Urinary bladder (tissue), 3 donors: ENCODE measurements at regions not wholly inside any gene's neighbourhood (a gene's known extent, or its start where the extent isn't known, plus 50 kb on each side); places are given as distances from the start of the nearest gene placed in this dataset.

Experiments
- DNase-seq: peaks from one replicate; pipeline ENCODE4 v3.0.0-alpha.2; 2015; ENCODE audit errors: extremely low spot score
- H3K27ac ChIP-seq: one replicate; pipeline ENCODE4 v1.5.1; 2013; ENCODE audit warnings: low read depth, mild to moderate bottlenecking, moderate library complexity
- H3K36me3 ChIP-seq: one replicate; pipeline ENCODE4 v1.6.1; 2013; ENCODE audit warnings: mild to moderate bottlenecking, moderate library complexity; ENCODE audit not compliant: insufficient read depth
- H3K4me1 ChIP-seq: one replicate; pipeline ENCODE4 v1.6.1; 2013; ENCODE audit warnings: mild to moderate bottlenecking, moderate library complexity; ENCODE audit not compliant: insufficient read depth
- H3K4me3 ChIP-seq: one replicate; pipeline ENCODE4 v1.5.1; 2013; ENCODE audit warnings: low read depth, low read length
- WGBS: extraction: QIAGEN DNeasy Blood & Tissue Kit; methylation state at CpG from one replicate; pipeline ENCODE4 v1.1.7; 2013; 5-methylcytosine and 5-hydroxymethylcytosine counted together
- donor health status: healthy with polysubstance abuse.
- donor health status: healthy.

DNA sequence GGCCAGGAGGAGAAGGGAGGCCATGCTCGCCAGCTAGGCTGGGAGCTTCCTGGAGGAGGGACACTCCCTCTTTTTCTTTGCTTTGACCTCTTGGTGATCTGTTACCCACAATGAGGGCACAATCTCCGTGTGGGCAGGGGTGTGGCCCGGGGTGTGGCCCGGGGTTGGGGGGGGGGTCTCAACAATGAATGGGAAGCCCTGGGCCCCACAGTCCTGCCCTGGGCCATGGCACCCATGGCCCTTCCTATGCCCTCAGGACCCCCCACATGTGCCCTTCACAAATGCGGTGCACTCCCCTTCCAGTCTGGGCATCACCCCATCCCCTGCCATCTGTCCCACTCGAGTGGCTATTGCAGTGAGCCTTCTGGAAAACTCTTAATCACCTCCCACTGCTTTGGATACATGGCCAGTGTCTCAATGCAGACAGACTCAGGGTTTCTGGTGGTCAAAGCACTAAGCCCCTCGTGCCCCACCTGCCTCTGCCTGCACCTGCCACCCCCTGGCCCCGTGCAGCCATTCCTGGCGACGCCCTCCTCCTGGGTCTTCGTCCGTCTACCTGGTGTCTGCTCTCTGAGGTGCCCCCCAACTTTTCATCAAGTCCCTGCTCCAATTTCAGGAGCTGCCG, 611.3 kb downstream of the TBC1D22A start:
- no peak for DNase-seq
- Histone ChIP-seq H3K27ac (no peak overlapping the region), H3K4me3 (no peak overlapping the region), H3K36me3 (no peaks in the 10 kb centered on the region), H3K4me1 (no peaks in the 10 kb centered on the region)
- 79% methylated on average over 13 of the region's 13 CpGs for WGBS

DNA sequence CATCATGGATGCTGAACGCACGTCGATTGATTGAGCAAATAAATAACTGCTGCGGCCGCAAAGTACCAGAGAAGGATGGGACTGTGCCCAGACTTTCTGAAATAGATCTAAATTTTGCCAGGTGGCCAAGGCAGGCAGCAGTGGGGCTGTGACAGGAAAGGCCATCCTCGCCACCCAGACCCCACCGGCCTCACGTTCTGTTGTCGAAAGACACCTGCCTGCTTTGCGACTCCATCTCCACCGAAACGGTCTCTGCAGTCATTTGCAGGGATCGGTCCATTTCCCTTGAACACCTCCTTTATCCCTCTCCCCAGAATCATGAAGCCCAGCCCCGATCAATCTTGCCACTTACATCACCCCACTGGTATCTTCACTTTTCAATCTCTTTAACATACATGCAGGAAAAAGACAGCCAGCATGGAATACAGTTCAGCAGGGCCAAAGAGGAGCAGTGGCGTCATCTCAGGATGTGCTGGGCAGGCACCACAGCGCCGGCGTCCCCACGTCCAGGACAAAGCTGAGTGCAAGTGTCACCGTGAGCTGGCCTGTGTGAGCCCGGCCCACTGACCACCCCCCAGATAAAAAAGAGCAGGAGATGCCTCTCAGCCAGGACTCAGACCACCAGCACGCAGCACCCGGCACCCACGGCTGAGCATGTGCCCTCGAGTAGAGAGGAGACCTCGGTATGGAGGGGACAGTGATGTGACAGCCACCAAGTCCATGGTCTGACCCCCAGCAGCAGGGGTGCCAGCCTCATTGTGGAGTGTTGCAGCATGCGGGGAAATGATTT, 610.3 kb downstream of the TBC1D22A start:
- no peaks in the 10 kb centered on the region for H3K4me1 ChIP-seq
- 89% methylated on average over 27 of the region's 27 CpGs for WGBS
- H3K36me3 ChIP-seq = no peaks in the 10 kb centered on the region
- H3K27ac ChIP-seq = no peak overlapping the region
- H3K4me3 ChIP-seq = no peak overlapping the region
- no peak for DNase-seq

DNA sequence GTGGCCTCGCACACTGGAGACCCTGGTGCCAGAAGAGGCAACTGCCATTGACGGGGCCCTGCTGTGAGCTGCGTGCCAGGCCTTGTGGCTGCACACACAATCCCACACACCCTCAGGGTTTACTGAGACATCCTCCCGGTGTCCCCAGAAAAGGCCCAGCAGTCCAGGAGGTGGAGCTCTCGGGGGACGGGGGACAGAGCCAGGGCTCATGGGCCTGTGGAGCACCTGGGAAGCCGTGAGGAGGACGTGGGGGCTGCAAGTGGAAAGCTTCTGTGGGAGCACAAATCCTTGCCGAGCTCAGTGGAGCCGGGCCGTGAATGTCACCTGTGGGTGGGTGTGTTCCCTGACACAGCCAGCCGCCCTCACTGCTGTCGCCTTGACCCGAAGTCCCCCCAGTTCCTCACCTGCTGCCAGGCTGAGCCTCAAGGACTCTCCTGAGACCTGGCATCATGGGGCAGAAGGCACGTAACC, 609.7 kb downstream of the TBC1D22A start:
- Histone ChIP-seq H3K4me1 (no peaks in the 10 kb centered on the region), H3K4me3 (no peak overlapping the region), H3K27ac (no peak overlapping the region), H3K36me3 (no peaks in the 10 kb centered on the region)
- 80% methylated on average over 15 of the region's 15 CpGs for WGBS
- DNase-seq = no peak

DNA sequence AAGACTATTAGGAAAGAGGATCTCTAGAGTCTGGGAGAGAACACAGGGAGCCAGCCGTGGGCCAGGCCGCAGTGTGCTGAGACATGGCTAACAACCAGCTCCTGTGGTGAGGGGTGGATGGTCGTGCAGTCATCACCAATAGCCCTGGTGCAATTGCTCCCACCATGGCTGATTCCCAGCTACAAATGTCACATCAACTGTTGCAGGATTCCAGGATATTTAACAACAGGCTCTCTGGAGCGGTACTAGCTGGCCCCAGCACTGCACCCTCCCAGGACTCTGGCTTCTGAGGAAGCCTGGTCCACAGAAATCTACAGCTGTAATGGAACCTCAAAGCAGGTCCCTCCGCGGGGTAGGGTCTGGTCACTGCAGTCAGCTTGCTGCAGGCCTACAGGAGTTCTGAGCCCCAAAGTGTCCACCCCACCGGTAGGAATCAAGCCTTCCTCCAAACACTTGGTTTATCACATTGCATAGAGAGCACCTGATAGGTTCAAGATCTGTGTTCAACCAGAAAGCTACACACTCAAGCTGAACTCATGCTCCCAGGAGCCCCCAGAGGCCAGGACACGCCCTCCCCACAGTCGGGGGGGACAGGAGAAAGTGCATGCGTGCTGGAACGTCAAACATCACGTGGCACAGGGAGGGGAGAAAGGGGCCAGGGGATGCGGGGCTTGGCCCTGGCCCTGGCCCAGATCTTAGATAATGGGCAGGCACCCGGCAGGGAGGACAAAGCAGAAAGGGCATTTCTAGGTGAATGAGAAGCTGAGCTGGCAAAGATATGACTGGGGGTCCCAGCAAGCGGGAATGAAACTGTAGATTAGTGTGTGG, 609.0 kb downstream of the TBC1D22A start:
- no peaks in the 10 kb centered on the region for H3K4me1 ChIP-seq
- H3K36me3 ChIP-seq = no peaks in the 10 kb centered on the region
- H3K27ac ChIP-seq = no peak overlapping the region
- no peak overlapping the region for H3K4me3 ChIP-seq
- WGBS = 69% methylated on average over 15 of the region's 15 CpGs
- DNase-seq = no peak

DNA sequence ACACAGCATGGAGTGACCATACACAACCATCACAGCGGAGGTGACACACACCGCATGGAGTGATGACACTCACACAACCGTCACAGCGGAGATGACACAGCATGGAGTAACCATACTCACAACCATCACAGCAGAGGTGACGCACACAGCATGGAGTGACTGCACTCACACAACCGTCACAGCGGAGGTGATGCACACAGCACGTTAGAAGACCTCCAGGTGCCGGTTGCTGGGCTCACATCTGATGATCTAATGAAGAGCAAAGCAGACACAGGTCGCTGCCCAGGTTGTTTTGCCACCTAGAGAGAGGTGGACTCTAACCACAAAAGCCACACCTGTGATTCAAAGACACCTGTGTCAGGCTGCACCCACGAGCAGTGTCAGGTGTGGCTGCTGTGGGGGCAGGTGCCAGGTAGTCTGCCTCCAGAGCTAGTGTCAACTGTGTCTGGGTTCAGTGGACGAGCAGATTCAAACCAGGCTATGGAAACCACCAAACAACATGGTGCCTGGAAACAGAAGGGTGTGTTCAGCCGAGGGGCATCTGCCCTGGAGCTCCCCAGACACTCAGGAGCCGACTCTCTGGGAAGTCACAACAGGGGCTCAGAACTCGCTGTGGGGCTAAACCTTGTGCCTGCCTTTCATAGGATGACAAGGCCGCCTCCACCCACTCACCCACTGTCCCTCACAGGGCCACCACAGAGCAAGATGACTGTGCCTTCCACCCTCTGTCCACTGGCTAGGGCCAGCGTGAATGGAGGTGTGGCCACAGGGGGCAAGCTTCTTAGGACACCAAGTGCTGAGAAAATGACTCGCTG, 608.2 kb downstream of the TBC1D22A start:
- DNase-seq = no peak
- WGBS = 78% methylated on average over 18 of the region's 18 CpGs
- no peak overlapping the region for H3K27ac ChIP-seq
- no peak overlapping the region for H3K4me3 ChIP-seq
- H3K36me3 ChIP-seq = no peaks in the 10 kb centered on the region
- no peaks in the 10 kb centered on the region for H3K4me1 ChIP-seq

DNA sequence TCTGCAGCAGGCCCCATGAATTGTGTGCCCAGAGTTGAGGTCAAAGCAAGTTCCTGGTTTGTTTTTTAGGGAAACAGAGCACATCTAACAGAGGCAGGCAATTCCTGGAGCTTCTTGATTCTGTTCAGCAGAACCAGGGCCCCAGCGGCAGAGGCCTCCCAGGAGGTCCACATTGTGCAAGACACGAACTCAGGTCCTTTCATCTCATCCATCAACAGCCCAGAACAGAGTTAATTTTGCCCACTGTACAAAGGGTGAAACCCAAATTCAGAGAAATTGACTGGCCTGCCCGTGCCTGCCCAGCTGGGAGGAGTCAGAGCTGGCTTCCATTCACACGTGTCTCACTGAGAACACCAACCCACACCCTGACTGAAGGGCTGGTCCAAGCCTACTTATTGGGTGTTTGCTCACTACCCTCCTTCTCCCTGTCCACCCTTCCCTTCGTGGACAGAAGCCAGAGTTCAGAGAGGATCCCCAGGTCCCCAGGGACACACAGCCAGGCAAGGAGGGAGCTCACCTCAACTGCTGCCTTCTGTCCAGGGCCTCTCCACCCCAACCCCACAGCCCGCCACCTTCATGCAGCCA, 607.1 kb downstream of the TBC1D22A start:
- Histone ChIP-seq H3K36me3 (no peaks in the 10 kb centered on the region), H3K4me3 (no peak overlapping the region), H3K4me1 (no peaks in the 10 kb centered on the region), H3K27ac (no peak overlapping the region)
- WGBS = 64% methylated on average over 6 of the region's 6 CpGs
- DNase-seq = no peak

DNA sequence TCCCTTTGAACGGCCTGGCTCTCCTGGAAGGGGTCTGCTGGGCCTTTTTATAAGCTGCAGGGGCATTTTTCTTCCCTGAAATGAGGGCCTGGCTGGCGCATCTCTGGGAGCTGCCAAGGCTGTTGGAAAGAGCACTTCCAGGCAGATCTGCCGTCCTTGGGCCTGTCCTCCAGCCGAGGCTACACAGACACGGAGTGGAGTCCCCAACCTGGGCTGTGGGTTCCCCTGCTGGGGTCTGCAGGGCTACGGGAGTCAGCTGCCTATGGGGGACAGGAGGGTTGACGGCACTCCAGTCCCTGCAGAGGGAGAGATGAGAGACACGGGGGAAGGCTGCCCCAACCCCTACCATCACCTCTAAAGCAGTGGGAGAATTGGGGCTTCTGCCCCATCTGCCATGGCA, 606.6 kb downstream of the TBC1D22A start:
- no peaks in the 10 kb centered on the region for H3K4me1 ChIP-seq
- 78% methylated on average over 8 of the region's 8 CpGs for WGBS
- no peak overlapping the region for H3K4me3 ChIP-seq
- DNase-seq = no peak
- no peak overlapping the region for H3K27ac ChIP-seq
- no peaks in the 10 kb centered on the region for H3K36me3 ChIP-seq

DNA sequence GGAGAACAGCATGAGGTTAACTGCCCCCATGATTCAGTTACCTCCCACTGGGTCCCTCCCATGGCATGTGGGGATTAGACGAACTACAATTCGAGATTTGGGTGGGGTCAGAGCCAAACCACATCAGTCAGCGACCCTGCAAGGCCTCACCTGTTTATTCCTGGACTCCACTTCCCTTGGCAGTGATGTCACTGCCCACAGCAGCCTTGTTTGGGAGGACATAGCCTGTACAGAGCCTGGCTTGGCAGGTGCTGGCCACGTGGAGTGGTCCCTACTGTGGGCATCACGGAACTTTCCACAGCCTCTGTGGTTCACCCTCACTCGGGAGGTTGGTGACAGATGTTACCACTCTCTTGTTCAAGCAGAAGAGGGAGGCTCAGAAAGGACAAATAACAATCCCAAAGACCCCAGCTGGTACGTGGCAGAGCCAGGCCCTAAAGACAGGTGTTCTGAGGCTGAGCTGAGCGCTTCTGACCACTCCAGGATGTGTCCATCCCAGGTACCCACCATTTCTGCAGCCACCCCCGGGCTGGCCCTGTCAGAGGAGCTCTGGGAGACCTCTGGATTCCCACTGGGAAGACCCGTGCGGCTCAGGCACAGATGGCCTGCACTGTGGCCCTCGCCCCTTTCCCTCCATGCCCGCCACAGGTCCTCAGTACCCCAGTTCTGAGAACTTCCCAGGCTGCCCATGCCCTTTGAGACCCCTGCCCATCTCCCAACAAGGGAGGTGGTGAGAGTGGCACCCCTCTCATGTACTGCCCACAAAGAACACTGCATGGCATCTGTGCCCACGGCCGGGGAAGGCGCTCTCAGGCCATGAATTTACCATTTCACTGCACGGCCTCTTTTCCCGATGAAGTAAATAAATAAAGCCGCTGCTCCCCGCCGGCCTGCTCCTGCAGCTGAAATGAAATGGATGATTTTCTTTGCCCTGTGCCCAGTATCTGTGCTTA, 605.8 kb downstream of the TBC1D22A start:
- DNase-seq = no peak
- Histone ChIP-seq H3K36me3 (no peaks in the 10 kb centered on the region), H3K4me3 (no peak overlapping the region), H3K4me1 (no peaks in the 10 kb centered on the region), H3K27ac (no peak overlapping the region)
- 81% methylated on average over 21 of the region's 21 CpGs for WGBS

DNA sequence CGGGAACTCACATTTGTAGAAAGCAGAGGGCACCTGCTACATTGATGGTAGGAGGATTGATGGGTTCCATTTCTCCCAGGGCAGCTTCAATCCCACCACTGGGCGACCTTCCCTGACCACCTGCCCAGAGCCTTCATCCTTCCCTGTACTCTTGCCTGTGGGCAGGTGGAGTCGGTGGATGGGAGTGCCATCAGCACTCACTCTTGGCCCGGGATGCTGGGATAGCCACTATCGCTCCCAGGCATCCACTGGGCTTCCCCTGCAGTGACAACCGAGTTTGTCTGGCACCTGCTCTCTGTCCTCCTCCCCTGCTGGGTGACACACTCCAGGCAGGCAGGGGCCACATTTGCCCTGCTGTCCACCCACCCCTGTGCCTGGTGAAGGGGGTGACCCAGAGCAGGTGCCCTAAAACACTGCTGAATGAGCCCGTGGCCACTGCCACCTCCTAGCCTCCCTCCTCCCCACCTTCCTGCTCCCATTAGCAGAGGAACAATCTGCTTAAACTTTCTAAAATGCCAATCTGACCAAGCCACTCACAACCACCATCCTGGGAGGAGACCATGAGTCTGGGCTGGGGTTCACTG, 604.7 kb downstream of the TBC1D22A start:
- WGBS = 82% methylated on average over 7 of the region's 7 CpGs
- no peak for DNase-seq
- Histone ChIP-seq H3K27ac (no peak overlapping the region), H3K4me1 (no peaks in the 10 kb centered on the region), H3K4me3 (no peak overlapping the region), H3K36me3 (no peaks in the 10 kb centered on the region)

DNA sequence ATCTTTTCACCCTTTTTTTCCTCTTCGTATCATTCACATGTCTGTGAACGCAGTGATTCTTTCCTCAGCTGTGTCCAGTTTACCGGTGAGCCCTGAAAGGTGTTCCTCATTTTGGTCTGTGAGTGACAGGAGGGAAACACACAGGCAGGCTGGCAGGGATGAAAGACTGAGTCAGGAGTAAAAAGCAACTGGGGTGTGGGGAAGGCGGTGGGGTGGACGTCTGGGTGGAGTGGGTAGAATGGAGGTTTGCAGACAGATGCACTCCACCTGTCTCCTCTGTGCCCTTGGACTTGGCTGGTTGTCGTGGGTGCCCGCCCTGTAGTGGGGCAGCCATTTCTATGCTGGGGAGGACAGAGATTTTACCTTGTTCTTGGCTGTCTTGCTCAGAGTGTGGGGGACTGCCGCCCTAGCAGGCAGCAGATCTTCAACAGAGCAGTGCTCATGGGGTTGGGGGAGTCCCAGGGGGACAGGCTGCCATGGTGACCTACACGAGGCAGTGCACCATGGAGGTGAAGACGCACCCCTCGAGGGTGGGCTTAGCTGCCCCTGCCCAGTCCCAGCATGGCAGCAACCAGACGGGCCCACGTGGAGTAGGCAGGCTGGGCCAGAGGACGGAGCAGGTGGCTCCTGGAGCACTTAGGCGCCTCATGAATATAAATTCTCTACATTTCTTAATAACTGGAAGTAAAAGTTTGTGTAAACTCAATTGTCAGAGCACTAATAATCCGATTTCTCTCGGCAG, 603.7 kb downstream of the TBC1D22A start:
- no peak for DNase-seq
- 81% methylated on average over 17 of the region's 17 CpGs for WGBS

DNA sequence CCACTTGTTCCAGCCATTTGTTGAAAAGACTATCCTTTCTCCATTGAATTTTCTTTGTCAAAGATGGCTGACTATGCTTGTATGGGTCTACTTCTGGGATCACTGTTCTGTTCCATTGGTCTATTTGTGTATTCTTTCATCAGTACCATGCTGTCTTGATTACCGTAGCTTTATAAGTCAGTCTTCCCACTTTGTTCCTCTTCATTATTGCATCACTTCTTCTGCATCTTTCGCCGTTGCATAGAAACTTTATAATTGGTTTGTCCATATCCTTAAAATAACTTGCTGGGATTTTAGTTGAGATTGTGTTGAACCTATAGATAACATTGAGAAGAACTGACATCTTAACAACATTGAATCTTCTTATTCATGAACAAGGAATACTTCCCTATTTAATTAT, 598.8 kb downstream of the TBC1D22A start:
- Histone ChIP-seq H3K4me3 (no peak overlapping the region), H3K27ac (no peak overlapping the region), H3K4me1 (no peaks in the 10 kb centered on the region), H3K36me3 (no peaks in the 10 kb centered on the region)
- no peak for DNase-seq
- WGBS = 96% methylated on average over 3 of the region's 3 CpGs

More for the DNA sequence above, 603.7 kb downstream of the TBC1D22A start:
- H3K36me3 ChIP-seq = no peaks in the 10 kb centered on the region
- no peak overlapping the region for H3K27ac ChIP-seq
- H3K4me1 ChIP-seq = no peaks in the 10 kb centered on the region
- H3K4me3 ChIP-seq = no peak overlapping the region
